ENCODE measurements at regions not wholly inside any gene's neighbourhood (a gene's known extent, or its start where the extent isn't known, plus 50 kb on each side); places are given as distances from the start of the nearest gene placed in this dataset.

DNA sequence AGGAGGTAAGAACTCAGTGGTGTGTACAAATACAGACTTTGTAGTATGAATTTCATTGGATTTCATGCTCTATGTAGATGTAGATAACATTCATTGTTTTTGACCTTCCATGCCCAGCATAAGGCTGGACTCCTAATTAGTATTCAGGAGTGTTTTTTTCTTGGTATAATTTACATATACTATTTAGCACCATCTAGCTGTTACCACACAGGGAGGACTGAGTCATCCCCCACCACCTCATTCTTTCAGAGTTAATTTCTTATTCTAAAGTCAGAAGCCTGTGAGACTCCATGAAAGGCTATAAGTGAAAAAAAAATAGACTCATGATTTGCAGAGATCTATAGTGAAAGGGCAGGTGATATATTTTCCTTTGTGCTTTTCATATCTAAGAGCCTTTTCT is 555.0 kb downstream of the PRR16 start:
- H3K27me3 Mint-ChIP-seq: no peaks in the 10 kb centered on the region
- H3K36me3 Mint-ChIP-seq (ENCODE audit: insufficient read depth): no peaks in the 10 kb centered on the region
- no peak overlapping the region for H3K27ac Mint-ChIP-seq
- no peak for TF ChIP-seq CTCF (IDR thresholded peaks at IDR 0.05; ENCODE audit: unreplicated experiment)
- H3K4me1 Mint-ChIP-seq (ENCODE audit: low read depth): peaks cover 12% of the 10 kb centered on the region
- no peaks in the 10 kb centered on the region for H3K9me3 Mint-ChIP-seq (ENCODE audit: low read depth)
- no peak for DNase-seq (ENCODE audit: low spot score, unreplicated experiment)
- no peak overlapping the region for H3K4me3 Mint-ChIP-seq (ENCODE audit: low read depth)

GRCh38 chr5:121019734-121020133 is 555.6 kb downstream of the PRR16 start:
- Mint-ChIP-seq H3K4me3 (ENCODE audit: low read depth) (no peak overlapping the region), H3K27me3 (no peaks in the 10 kb centered on the region), H3K4me1 (ENCODE audit: low read depth) (peaks cover 12% of the 10 kb centered on the region), H3K9me3 (ENCODE audit: low read depth) (no peaks in the 10 kb centered on the region), H3K36me3 (ENCODE audit: insufficient read depth) (no peaks in the 10 kb centered on the region), H3K27ac (no peak overlapping the region)
- no peak for DNase-seq (ENCODE audit: low spot score, unreplicated experiment)
- no peak for TF ChIP-seq CTCF (IDR thresholded peaks at IDR 0.05; ENCODE audit: unreplicated experiment)

DNA sequence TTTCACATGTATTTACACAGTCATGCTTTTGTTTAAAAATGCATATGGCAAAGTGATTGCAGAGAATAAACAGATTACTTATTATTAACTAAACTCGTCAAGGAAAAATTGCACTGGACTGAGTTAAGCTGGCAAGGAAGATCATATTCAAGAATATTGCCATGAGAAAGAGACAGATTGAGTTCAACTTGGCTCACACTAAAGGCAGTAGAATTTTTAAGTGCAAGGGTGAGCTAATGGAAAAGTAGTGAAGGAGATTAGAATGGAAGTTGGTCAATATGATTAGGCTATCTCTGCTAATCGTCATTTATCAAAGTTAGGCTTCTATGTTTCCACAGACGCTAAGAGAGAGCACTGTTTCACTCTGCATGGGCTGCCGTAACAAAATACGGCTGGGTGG is 557.6 kb downstream of the PRR16 start:
- no peak overlapping the region for H3K4me3 Mint-ChIP-seq (ENCODE audit: low read depth)
- no peak for TF ChIP-seq CTCF (IDR thresholded peaks at IDR 0.05; ENCODE audit: unreplicated experiment)
- H3K27ac Mint-ChIP-seq: no peak overlapping the region
- H3K27me3 Mint-ChIP-seq: no peaks in the 10 kb centered on the region
- no peaks in the 10 kb centered on the region for H3K36me3 Mint-ChIP-seq (ENCODE audit: insufficient read depth)
- H3K4me1 Mint-ChIP-seq (ENCODE audit: low read depth): peaks cover 12% of the 10 kb centered on the region
- no peak for DNase-seq (ENCODE audit: low spot score, unreplicated experiment)
- no peaks in the 10 kb centered on the region for H3K9me3 Mint-ChIP-seq (ENCODE audit: low read depth)

DNA sequence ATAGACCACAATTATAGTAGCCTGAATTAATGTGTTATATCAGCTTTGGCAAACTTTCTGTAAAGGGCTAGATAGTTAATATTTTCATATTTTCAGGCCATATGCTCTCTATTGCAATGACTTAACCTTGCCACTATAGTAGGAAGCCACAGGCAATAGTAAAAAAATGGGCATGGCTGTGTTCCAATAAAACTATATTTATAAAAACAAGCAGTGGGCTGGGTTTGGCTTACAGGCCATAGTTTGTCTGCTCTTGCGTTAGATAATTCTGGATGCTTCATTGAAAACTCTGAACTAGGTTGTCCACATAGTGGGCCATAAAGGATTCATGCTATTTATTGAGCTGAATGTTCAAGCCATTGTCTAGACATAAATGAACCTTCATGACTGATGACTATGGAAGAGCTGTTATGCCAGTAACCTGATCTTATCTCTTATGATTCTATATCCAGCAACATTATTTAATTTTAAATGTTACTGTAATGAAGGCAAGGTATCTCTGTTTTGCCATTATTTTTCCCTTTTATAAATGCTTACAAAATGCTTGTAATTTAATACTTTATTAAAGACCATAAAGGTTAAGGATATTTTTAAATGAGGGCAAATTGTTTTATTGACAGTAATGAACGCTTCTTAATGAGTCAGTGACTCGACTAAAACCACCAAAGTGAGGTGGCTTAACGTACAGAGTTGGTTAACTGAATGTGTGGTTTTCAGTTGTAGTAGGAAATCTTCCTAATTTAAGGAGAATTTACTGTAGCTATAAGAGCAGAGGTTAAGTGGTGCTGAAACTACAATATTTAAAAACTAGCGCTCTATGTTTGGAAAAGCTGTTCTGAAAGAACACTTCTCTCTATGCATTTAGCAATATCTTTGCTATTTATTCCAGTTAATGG is 560.6 kb downstream of the PRR16 start:
- H3K4me3 Mint-ChIP-seq (ENCODE audit: low read depth): no peak overlapping the region
- no peak overlapping the region for H3K27ac Mint-ChIP-seq
- H3K4me1 Mint-ChIP-seq (ENCODE audit: low read depth): peaks cover 12% of the 10 kb centered on the region
- no peaks in the 10 kb centered on the region for H3K36me3 Mint-ChIP-seq (ENCODE audit: insufficient read depth)
- DNase-seq (ENCODE audit: low spot score, unreplicated experiment): no peak
- H3K27me3 Mint-ChIP-seq: no peaks in the 10 kb centered on the region
- no peaks in the 10 kb centered on the region for H3K9me3 Mint-ChIP-seq (ENCODE audit: low read depth)
- no peak for TF ChIP-seq CTCF (IDR thresholded peaks at IDR 0.05; ENCODE audit: unreplicated experiment)

- peaks cover 12% of the 10 kb centered on the region for H3K4me1 Mint-ChIP-seq (ENCODE audit: low read depth)
- DNase-seq (ENCODE audit: low spot score, unreplicated experiment): no peak
- no peak overlapping the region for H3K27ac Mint-ChIP-seq
- no peak for TF ChIP-seq CTCF (IDR thresholded peaks at IDR 0.05; ENCODE audit: unreplicated experiment)
- H3K27me3 Mint-ChIP-seq: no peaks in the 10 kb centered on the region
- no peaks in the 10 kb centered on the region for H3K9me3 Mint-ChIP-seq (ENCODE audit: low read depth)
- H3K4me3 Mint-ChIP-seq (ENCODE audit: low read depth): no peak overlapping the region
- H3K36me3 Mint-ChIP-seq (ENCODE audit: insufficient read depth): no peaks in the 10 kb centered on the region
These were observed 561.6 kb downstream of the PRR16 start for GRCh38 chr5:121025671-121026070.

All from progenitor cell of endocrine pancreas (in vitro differentiated cells).